HL-60 (cell line): ENCODE measurements at regions not wholly inside any gene's neighbourhood (a gene's known extent, or its start where the extent isn't known, plus 50 kb on each side); places are given as distances from the start of the nearest gene placed in this dataset.

ENCODE experiments used
- REST ChIP-seq: IDR thresholded peaks from 2 replicates; pipeline ENCODE4 v1.6.1; 2012; ENCODE audit warnings: low read depth; ENCODE audit not compliant: insufficient replicate concordance
- TF ChIP-seq, protein P1 (sequence below): IDR thresholded peaks from one replicate; pipeline ENCODE4 v1.5.1; 2011; ENCODE audit warnings: low read length, control low read depth, inconsistent platforms; ENCODE audit not compliant: insufficient read depth

DNA sequence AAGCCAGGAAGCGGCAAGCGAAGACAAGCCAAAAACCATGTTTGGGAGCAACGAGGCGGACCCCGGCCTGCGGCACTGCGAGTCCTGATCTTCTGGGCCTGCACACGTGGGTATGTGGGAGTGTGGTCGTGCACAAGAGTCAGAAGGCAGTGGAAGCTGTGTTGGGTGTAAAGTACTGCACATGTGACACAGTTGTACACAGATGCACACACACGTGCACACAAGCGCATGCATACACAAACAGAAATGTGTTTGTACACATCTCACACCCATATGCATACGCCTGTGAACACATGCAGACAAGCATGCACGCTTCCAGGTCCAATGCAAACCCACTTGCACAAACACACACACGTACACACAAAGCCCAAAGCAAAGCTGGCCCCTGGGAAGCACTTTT, 52.6 kb upstream of the SLCO4A1 start:
- TF ChIP-seq, protein P1, sequence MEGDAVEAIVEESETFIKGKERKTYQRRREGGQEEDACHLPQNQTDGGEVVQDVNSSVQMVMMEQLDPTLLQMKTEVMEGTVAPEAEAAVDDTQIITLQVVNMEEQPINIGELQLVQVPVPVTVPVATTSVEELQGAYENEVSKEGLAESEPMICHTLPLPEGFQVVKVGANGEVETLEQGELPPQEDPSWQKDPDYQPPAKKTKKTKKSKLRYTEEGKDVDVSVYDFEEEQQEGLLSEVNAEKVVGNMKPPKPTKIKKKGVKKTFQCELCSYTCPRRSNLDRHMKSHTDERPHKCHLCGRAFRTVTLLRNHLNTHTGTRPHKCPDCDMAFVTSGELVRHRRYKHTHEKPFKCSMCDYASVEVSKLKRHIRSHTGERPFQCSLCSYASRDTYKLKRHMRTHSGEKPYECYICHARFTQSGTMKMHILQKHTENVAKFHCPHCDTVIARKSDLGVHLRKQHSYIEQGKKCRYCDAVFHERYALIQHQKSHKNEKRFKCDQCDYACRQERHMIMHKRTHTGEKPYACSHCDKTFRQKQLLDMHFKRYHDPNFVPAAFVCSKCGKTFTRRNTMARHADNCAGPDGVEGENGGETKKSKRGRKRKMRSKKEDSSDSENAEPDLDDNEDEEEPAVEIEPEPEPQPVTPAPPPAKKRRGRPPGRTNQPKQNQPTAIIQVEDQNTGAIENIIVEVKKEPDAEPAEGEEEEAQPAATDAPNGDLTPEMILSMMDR: no peak
- TF ChIP-seq REST: no peak
